Pancreas (tissue), 10 donors: ENCODE measurements at regions not wholly inside any gene's neighbourhood (a gene's known extent, or its start where the extent isn't known, plus 50 kb on each side); places are given as distances from the start of the nearest gene placed in this dataset.

ENCODE experiments used
- ATAC-seq, 4 donors: fragments of 200-7000 bp; cut with Tn5 transposase; one replicate each; pipeline versions ENCODE4 v1.8.0 to v1.9.1; 2020; ENCODE audit warnings: mild to moderate bottlenecking in 4 of 4, moderate library complexity in 4 of 4
- DNase-seq, 6 donors: peaks; one replicate each; pipeline ENCODE4 v3.0.0-alpha.2; 2020
- FAIRE-seq: peaks from 2 replicates; lab custom pipeline; 2012; peaks lifted over from hg19 to GRCh38; lab: Jason Lieb, UNC
- H3K27ac ChIP-seq, 4 donors: fragments of 200-600 bp; sonication (generic); 1 replicate in 3 of 4; 2 replicates in 1 of 4; pipeline versions ENCODE4 v1.5.0 to v1.8.0; 2020
- H3K27me3 ChIP-seq, 4 donors: fragments of 200-600 bp; one replicate each; pipeline ENCODE4 v1.8.0; 2021
- H3K36me3 ChIP-seq, 3 donors: fragments of 200-600 bp; sonication (generic) in 1 of 3; one replicate each; pipeline versions ENCODE4 v1.5.0 to v1.8.0; 2020 to 2021
- H3K4me1 ChIP-seq, 3 donors: fragments of 200-600 bp; one replicate each; pipeline ENCODE4 v1.8.0; 2021
- H3K4me3 ChIP-seq, 4 donors: fragments of 200-600 bp; sonication (generic) in 2 of 4; one replicate each; pipeline versions ENCODE4 v1.5.0 to v1.8.0; 2020 to 2021
- H3K9me3 ChIP-seq, 4 donors: fragments of 200-600 bp; one replicate each; pipeline ENCODE4 v1.8.0; 2021
- CTCF ChIP-seq, 4 donors: fragments of 200-600 bp; sonication (generic) in 3 of 4; IDR thresholded peaks; one replicate each; pipeline versions ENCODE4 v1.5.0 to v1.8.0; 2021; ENCODE audit warnings: antibody characterized with exemption in 4 of 4
- WGBS, 2 donors: extraction: QIAGEN DNeasy Blood & Tissue Kit; methylation state at CpG; one replicate each; pipeline ENCODE4 v1.1.7; 2013; 5-methylcytosine and 5-hydroxymethylcytosine counted together
- intact Hi-C, 3 donors: fragments of 100-400 bp; cut with DNase I; formaldehyde crosslinking; loops; one replicate each; pipeline versions ENCODE4 v1.11.1 to v1.14.2; 2022
- donor health status: healthy with polysubstance abuse.
- donor health status: DM: no; HTN: no; CAD: no; lungs with moderate emphysema.
- donor health status: DM: no; HTN: no; CAD: no.
- donor health status: control.
- donor health status: control.
- donor health status: Bipolar disorder and iron deficiency.
- donor health status: DM: yes; HTN: yes; CAD: no.
- donor health status: DM: no; HTN: no; CAD: no.
- donor health status: DM: no; HTN: no; CAD: no.
- donor health status: DM: yes; HTN: yes; CAD: no.

DNA sequence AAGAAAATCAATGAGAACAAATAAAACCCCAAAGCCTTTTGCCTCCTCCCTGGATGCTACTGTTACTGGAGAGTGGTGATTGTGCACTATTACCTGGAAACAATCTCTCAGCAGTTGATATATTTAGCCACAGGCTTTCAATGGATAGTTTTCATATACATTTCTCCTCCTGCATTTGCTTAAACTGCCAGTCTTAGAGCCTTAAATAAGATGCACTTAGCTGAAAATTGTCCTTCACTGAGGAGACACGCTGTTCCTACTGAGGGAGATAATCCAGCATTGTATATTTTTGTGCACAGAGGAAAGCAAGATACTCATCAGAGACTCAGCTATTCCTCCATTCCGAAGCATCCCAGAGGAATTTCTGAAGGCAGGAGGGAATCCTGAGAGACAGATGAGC is 520.2 kb upstream of the C16orf82 start:
- no peak for DNase-seq
- Histone ChIP-seq H3K9me3 (no peaks in the 10 kb centered on the region), H3K4me3 (no peak overlapping the region), H3K36me3 (no peaks in the 10 kb centered on the region), H3K27me3 (no peaks in the 10 kb centered on the region), H3K27ac (no peak overlapping the region), H3K4me1 (no peaks in the 10 kb centered on the region)
- no peak for FAIRE-seq
- no peak for ATAC-seq
- intact Hi-C loops = no loop called here
- WGBS, 2 donors = 67 to 75% methylated on average over 2 of the region's 2 CpGs
- TF ChIP-seq CTCF (IDR thresholded peaks at IDR 0.05) = no peak

GRCh38 chr16:26547681-26548080 is 519.0 kb upstream of the C16orf82 start:
- no peak for TF ChIP-seq CTCF (IDR thresholded peaks at IDR 0.05)
- intact Hi-C loops = no loop called here
- H3K36me3 ChIP-seq = no peaks in the 10 kb centered on the region
- H3K27ac ChIP-seq = no peak overlapping the region
- WGBS, 2 donors = 61 to 65% methylated on average over 2 of the region's 2 CpGs
- no peak overlapping the region for H3K4me3 ChIP-seq
- FAIRE-seq (no peak), DNase-seq (no peak), ATAC-seq (no peak)
- no peaks in the 10 kb centered on the region for H3K27me3 ChIP-seq
- no peaks in the 10 kb centered on the region for H3K4me1 ChIP-seq
- no peaks in the 10 kb centered on the region for H3K9me3 ChIP-seq

GRCh38 chr16:26550111-26550610 is 516.6 kb upstream of the C16orf82 start:
- H3K36me3 ChIP-seq = no peaks in the 10 kb centered on the region
- H3K9me3 ChIP-seq = no peaks in the 10 kb centered on the region
- TF ChIP-seq CTCF (IDR thresholded peaks at IDR 0.05) = no peak
- no peaks in the 10 kb centered on the region for H3K4me1 ChIP-seq
- no peak for DNase-seq
- no peak overlapping the region for H3K4me3 ChIP-seq
- intact Hi-C loops = no loop called here
- H3K27me3 ChIP-seq = no peaks in the 10 kb centered on the region
- FAIRE-seq = no peak
- 40 to 44% methylated on average over 3 of the region's 3 CpGs for WGBS, 2 donors
- ATAC-seq = no peak
- no peak overlapping the region for H3K27ac ChIP-seq

- no peaks in the 10 kb centered on the region for H3K27me3 ChIP-seq
- WGBS, 2 donors = 74% methylated on average over 3 of the region's 3 CpGs
- intact Hi-C loops = no loop called here
- H3K9me3 ChIP-seq = no peaks in the 10 kb centered on the region
- no peak overlapping the region for H3K27ac ChIP-seq
- H3K4me3 ChIP-seq = no peak overlapping the region
- no peak for DNase-seq
- H3K4me1 ChIP-seq = no peaks in the 10 kb centered on the region
- no peaks in the 10 kb centered on the region for H3K36me3 ChIP-seq
- ATAC-seq = no peak
- no peak for TF ChIP-seq CTCF (IDR thresholded peaks at IDR 0.05)
- no peak for FAIRE-seq
Measured at GRCh38 chr16:26554030-26554429, 512.7 kb upstream of the C16orf82 start.

GRCh38 chr16:26561303-26561702 is 505.4 kb upstream of the C16orf82 start:
- Histone ChIP-seq H3K4me3 (no peak overlapping the region), H3K27ac (no peak overlapping the region), H3K27me3 (no peaks in the 10 kb centered on the region), H3K4me1 (peaks cover 0 to 6% (median 4%) of the 10 kb centered on the region in 3 donors), H3K36me3 (no peaks in the 10 kb centered on the region), H3K9me3 (no peaks in the 10 kb centered on the region)
- FAIRE-seq (no peak), DNase-seq (peak in 3 of 6 donors; percentile 12 to 49 (median 32)), ATAC-seq (peak in 3 of 4 donors; percentile 45 to 87 (median 80))
- 19 to 27% methylated on average over 6 of the region's 6 CpGs for WGBS, 2 donors
- intact Hi-C loops = no loop called here
- no peak for TF ChIP-seq CTCF (IDR thresholded peaks at IDR 0.05)
